ENCODE measurements at regions not wholly inside any gene's neighbourhood (a gene's known extent, or its start where the extent isn't known, plus 50 kb on each side); places are given as distances from the start of the nearest gene placed in this dataset.

DNA sequence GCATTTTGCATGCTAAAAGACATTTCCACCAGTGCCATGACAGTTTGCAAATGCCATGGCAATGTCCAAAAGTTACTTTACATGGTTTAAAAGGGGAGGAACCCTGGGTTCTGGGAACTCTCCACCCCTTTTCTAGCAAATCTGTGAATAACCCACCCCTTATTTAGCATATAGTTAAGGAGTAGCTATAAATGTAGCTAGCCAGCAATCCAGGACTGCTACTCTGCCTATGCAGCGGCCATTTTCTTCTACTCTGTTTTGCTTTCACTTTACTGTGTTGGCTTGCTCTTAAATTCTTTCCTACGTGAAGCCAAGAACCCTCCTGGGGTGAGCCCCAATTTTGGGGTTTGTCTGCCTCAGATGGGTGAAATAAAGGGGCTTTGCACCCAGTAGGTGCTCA is 141.0 kb downstream of the PTPN11 start:
- no peak for DNase-seq

DNA sequence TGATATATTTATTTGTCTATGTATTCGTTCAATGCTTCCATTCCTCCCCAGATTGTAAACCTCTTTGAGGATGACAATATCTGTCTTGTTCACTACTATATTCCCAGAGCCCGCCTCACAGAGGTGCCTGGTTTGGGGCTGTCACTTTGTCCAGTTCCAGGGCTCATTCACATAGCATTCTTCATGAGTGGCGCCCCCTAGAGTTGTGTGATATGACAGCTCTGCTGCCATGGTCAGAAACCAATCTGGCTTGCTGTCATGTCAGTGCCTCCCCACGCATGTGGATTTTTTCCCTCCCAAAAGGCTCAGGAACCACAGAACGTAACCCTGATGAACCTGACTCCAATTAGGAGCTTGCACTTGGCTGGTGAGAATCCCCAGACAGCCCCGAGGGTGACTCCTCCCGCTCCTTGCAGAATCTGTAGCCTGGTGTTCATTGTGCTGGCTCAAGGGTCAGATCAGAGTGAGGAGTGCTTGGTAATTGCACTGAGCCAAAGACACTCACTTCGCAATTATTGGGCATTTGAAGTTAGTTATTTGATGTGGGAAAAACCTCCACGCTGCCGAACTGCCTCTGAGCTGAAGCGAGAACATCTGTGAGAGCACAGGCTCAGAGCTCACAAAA is 145.5 kb downstream of the PTPN11 start:
- no peak for DNase-seq

DNA sequence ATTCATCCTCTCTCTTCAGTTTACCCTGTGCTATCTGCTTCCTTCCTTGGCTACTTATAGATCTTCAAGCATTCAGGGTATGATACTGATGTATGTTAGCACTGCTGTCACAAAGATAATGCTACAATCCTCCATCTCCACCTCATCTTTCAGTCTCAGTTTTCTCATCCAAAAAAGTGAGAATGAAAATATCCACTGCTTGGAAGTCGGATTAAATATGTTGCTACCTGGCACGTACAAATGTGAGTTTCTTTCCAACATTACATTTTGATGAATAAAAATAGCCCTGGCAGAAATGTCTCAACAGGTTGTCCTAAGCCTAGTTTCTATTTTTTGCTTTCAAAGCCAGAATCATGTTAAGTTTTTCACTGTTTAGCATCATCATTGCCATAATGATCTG is 149.9 kb downstream of the PTPN11 start:
- DNase-seq = no peak

DNA sequence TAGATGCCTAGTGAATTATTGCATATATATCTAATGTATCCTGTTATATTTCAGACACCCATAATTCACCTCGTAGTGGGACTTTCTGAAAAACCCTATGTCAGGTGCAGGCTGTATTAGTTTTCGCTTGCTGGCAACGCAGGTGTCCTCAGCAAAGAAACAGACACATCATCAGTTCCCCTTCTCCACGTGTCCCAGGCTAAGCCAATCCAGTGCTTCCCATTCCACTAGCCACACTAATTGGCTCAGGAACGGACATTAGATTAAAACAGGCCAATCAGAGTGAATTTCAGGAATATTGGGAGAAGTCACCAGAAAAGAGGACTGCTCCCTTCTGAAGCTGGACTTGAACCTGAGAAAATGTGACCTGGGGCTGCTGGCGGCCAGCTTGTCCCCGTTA is 151.3 kb downstream of the PTPN11 start:
- DNase-seq = no peak

DNA sequence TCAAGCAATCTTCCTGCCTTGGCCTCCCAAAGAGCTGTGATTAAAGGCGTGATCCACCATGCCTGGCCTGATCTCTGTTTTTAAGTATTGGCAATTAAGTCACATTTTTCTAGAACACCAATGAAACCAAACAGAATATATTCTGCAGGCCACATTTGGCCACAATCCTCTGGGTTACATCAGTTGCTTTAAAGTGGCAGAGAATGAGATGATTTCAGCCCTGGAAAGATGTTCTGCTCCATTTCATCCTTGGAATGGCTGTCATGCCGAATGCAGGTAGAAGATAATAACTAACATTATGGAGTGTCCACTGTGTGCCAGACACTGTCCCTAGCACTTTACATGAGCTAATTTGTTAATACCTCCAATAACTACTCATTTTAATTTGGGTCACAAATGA is 154.4 kb downstream of the PTPN11 start:
- no peak for DNase-seq

DNA sequence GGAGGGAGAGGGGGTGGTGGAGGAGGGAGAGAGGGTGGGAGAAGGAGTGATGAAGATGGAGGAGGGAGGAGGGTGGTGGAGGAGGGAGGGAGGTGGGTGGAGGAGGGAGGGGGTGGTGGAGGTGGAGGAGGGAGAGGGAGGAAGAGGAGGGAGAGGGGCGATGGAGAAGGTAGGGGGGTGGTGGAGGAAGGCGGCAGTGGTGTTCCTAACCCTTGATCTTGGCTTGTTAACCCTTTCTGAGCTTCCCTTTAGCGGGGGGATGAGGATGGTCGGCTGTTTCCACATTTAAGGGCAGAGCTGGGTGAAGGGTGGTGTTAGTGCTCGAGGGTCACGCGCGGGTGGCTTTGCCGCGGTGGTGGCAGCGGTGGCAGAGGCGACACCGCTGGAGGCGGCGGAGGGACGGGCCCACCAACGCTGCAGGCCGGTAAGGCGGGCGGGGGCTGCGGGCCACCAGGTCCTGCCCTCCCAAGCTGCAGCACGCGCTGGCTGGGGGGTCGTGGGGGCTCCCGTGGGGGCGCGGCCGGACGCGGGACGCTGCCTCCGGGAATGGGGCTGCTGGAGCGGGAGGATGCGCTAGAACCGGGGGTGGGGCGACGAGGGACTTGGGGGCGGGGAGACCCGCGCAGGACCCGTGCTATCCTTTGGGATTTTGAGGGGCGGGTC is 156.3 kb downstream of the PTPN11 start:
- no peak for DNase-seq

DNA sequence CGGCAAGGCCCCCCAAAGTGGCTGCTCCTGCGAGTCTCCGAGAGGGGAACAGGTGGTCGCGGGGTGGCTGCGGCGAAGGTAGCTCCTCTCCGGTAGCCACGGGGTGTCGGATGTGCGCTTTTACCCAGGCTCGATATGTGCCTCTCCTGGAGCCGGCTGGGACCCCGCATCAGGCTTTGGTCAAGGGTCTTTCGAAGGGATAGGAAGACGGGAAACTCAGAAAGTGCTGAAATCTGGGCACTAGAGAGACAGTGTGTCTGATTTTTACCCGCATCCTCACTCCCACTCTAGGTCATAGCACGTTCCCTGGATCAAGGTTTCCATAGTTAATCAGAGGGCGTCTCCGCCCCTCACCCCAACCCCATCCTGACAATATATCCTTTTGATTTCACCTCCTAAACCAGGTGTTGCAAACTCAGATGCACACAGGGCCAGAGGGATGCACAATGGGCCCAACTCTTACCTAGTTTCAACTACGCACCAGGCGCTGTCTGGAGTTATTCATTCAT is 156.9 kb downstream of the PTPN11 start:
- DNase-seq = no peak

DNA sequence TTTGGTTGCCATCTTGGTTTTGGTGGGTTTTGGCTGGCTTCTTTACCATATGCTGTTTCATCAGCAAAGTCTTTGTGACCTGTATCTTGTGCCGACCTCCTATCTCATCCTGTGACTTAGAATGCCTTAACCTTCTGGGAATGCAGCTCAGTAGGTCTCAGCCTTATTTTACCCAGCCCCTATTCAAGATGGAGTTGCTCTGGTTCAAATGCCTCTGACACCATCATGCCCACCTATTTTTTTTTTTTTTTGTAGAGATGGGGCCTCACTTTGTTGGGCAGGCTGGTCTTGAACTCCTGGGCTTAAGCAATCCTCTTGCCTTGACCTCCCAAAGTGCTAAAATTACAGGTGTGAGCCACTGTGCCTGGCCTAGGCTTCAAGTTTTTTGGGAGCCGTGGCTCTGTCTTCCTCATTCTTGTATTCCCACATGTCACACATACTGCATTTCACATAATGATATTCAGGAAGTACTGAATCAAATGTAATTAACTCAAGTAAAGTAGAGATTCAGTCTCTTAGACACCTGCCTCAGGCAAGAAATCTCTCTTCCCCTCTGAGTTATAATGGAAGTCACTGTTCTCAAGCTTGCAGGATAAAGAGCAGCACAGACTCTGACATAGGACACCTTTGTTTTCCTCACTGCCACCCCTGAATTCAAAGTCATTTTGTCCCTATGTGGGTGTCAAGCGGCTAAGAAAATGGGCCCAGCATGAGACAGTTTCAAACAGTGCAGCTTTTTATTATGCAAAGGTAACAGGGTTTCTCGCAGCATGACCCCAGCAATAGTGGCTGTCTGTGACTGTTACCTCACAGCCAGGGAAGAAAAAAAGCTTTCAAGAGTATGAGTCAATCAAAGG is 159.0 kb downstream of the PTPN11 start:
- no peak for DNase-seq

DNA sequence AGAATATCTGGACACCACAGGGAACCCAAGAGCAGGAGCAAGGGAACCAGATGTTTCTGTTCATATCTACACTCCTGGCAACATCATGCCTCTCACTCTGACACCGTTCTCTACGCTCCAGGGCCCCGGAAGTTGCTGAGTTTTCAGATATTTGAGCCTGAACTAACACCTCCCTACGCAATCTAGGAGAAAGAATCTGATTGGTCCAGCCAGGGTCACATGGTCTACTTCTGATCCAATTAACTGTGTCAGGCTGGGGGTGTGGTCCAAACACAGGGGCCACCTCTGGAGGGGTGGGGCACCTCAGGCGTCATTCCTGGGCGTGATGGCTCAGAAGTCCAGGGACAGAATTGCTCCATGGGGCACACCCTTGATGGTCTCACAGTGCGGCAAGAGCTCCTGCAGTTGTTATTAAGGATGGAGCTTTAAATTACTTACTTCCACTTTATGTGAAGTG is 165.5 kb downstream of the PTPN11 start:
- no peak for DNase-seq

DNA sequence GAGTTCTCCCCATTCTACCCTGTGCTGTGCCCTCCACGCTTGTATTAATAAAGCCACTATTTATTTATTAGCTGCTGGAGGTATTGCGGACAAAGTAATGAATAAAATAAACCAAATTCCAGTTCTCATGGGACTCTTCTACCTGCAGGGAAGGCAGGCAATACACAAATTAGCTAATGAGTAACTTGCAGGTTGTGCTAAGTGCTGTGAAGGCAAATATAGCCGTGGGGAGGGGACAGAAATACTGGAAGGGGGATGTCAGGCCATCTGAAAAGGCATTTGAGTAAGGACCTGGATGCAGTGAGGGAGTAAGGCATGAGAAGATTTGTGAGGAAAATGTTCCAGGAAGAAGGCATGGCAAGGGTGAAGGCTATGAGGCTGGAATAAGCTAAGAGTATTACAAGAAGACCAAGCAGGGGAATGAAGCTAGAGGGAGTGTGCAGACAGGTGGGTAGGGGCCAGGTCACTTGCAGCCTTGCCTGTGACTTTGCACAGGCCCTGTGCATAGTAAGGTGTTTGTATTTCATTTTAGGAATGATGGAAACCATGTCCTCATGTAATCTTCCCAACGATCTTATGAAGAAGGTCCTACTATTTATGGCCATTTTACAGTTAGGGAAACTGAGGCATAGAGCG is 167.5 kb downstream of the PTPN11 start:
- DNase-seq = no peak

DNA sequence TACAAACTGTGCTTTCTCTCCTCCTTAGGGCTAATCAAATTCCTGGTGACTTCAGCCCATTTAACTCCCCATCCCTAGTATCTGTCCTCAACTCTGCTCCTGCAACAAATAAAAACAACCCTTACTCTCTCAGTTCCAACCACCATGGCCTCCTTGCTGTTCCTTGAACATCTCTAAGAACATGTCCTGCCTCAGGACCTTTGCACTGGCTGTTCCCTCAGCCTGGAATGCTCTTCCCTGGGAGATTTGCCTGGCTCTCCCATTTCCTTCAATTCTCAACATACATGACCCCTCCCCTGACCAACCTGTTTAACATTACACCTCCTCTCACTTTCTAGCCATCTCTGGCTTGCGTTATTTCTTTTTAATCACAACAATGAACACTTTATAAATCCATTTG is 170.5 kb downstream of the PTPN11 start:
- no peak for DNase-seq

DNA sequence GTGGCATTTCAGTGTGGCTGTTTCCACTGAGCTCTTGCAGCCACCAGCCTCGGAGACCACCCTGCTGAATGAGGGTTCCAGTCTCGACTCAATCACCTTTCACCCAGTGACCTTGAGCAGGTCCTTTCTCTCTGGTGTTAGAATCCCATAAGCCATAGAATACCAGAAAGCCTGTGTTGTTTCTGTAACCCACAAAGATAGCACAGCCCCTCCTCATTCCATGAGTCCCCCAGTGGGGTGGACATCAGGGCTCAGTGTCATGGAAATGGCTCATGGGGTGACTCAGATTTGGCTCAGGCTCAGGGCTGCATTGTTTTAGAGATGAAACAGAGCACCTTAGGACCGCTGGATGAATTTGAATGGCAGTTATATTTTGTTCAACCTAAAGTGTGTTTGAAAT is 171.5 kb downstream of the PTPN11 start:
- DNase-seq = no peak

DNA sequence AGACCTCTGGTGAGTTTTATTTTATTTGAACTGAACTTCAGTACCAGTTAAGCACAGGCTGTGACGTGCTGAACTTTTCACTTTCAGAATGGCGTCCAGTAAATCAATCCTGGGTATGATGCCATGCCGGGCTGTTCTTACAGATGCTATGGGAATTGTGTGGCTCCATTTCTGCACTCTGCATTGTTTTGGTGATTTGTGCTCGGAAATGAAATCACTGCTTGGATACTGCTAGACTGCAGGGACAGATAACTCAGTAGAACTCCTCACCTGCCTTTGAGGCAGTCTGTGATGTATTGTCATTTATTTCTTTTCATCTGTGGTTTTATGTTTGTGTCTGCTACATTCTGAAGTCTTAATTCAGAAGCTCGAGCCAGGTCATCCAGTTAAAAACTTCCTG is 172.7 kb downstream of the PTPN11 start:
- DNase-seq = no peak

DNA sequence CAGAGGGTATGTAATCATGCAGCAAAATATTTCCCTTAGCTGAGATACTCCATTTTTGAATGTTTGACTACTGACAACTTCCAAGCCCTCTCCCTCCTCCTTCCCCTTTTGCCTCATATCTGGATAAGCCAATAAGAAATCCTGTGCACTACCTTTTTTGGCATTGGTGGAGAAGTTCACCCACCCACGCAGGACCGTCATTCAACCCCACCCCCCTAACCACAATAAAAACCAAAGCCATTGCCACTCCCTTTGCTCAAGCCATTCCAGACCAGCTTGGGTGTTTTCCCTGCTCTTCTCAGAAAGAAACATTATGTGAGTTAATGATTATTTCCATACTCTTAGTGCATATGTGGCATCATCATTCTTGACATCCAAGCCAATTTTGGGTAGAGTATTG is 176.7 kb downstream of the PTPN11 start:
- no peak for DNase-seq

DNA sequence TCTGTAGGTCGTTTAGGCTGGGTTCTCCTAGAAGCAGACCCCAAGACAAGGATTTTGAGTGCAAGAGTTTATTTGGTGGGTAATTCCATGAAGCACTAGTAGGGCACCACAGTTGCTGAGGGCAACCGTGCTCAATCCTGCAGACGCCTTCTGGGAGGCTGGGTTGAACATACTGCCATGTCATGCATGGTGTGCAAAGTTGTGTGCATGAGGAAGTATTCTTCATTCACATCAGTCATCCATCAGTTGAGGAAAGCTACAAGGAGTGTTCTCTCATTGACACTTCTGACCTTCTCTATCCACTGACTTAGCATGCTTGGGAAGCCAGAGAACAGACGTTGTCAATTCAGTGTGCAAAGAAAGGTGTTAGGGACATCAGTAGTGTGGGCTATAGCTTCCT is 179.2 kb downstream of the PTPN11 start:
- DNase-seq = no peak

DNA sequence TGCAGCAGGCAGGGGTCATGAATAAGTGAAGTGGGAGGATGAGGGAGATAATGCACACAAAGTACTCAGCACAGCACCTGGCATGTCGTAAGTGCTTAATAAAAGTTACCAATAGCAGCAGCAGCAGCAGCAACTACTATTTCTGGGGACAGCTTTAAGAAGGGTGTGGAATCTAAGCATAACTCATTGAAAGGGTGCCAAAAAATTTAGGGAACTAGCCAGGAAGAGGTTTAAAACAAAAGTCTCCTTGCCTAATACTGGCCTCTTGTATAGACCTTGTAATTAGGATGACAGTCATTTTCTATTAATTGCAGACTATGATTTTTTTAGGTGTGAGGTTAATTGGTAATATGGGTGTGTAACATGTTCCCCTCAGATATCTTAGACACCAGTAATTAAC is 179.9 kb downstream of the PTPN11 start:
- no peak for DNase-seq

DNA sequence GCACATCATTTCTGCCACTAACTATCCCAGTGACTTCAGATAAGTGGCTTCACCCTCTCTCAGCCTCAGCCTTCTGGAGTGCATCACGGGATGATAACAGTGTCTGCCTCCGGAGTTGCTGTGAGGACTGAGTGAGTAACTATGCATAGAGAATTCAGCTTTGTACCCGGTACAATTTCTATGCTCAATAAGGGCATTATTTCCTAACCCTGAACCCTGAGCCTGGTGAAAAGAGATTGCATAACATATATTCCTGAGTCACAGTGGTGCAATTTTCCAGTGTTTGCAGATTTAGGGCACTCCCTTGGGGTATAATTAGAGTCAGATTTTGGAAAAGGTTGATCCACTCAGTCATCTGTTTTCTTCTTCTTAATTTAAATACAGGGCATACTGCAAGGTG is 181.1 kb downstream of the PTPN11 start:
- no peak for DNase-seq

DNA sequence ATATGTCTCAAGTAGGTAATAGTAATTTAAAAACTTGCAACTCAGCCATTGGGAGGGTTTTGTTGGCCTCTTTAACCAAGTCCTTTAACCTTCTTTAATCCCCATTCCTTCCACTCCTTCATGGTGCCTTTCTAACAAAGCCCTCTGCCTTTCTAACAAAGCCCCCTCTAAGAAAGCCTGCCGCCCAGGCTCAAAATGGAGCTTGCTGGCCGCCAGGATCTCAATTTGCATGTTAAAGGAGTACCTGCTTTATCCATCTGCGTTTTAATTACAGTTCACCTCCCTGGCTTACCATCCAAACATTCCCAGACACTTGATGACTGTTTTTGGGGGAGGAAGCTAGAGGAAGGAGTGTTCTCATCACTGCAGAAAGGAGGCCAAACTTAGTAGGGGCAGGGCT is 183.4 kb downstream of the PTPN11 start:
- no peak for DNase-seq

DNA sequence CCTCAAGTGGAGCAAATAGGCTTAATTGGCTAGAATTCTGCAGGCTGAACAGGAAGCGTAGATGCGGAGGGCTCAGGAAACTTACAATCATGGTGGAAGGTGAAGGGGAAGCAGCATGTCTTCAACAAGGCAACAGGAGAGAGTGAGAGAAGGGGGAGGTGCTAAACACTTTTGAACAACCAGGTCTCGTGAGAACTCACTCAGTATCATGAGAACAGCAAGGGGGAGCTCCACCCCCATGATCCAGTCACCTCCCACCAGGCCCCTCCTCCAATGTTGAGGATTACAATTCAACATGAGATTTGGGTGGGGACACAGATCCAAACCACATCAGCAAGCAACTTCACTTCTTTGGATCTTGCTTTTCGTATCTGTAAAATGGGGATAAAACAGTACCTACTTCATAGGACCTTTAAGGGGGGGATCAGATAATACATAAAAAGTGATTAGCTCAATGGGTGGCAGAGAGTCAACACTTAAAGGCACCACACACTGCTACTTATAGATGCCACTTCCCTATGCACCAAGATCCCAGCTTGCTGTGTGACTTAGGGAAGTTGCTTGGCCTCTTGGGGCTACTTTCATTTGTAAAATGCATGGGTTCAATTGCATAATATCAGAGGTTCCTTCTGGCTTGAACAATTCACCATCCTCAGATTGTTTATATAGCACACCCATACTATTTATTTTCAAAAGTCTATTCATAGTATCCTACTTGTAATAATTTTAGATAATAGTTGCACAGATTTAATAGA is 184.8 kb upstream of the RPH3A start:
- no peak for DNase-seq

DNA sequence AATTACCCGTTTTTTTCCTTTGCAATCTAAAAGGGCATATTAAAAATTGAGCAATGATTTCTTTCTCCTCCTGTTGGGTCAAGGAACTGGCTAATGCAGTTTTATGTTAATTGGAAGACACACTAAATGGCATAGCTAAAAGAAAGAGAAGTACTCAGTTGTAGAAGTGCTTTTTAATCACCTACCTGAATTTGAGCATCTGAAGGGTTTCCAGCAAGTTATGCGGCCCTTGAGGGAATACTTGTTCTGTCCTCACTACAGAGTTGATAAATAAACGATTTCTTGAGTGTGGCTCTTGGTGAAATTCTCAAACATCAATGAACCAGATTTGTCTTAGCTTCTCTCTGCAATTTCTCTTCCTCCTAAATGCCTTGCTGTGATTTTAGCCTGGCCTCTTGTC is 184.1 kb upstream of the RPH3A start:
- DNase-seq = no peak

DNA sequence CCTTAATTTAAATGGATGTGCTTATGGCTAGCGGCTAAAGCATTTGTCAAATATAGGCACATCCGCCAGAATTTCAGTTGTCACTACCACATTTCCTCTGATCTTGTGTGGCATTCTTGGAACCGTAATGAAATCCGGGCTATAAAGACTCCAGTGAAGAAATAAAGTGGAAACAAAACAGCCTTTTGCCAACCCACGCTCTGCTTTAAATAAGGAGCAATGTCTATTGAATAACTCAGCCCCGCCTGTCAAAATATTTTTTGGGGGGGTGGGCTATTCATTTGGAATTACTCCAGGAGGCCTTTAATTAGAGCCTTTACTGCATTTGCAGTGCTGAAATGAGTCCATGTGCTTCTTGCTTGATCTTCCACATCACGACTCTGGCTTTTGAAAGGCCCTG is 179.6 kb upstream of the RPH3A start:
- no peak for DNase-seq

DNA sequence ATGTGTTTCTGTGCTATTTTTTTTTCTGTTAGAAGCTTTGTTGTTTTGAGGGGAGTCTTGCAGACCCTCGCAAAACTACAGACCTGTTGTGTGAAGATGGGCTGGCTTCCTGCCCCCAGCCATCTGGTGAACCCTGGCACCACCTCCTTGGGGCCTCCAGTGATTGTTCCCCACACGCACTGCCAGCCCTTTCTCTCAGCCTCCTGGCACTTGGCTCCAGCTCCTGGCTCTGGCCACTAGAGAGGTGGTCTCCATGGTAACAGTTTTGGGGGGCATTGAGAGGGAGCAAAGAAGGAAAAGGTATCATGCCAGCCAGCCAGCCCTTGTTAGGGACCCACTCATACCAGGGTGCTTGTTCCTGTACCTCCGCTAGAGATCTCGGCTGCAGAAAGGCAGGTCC is 176.4 kb upstream of the RPH3A start:
- DNase-seq = no peak
